IMR-90 (cell line): ENCODE measurements at regions not wholly inside any gene's neighbourhood (a gene's known extent, or its start where the extent isn't known, plus 50 kb on each side); places are given as distances from the start of the nearest gene placed in this dataset.

Source experiments
- ATAC-seq: fragments of 200-7000 bp; cut with Tn5 transposase; 2 replicates; pipeline ENCODE4 v1.9.1; 2020; ENCODE audit warnings: low read depth, mild to moderate bottlenecking, moderate library complexity
- BruUV-seq: library from RNA; stranded (reverse); fragments of 400-500 nt; replicated peaks from 2 replicates; lab custom pipeline; 2021; lab: Mats Ljungman, UMichigan
- CTCF ChIA-PET: fragments of 300-600 bp; formaldehyde crosslinking; extraction: SDS; loops from one replicate; lab custom pipeline; 2021; ENCODE audit warnings: antibody characterized with exemption; lab: Yijun Ruan, JAX
- POLR2A ChIA-PET: fragments of 300-600 bp; sonication (Branson Sonifier 250); formaldehyde crosslinking; loops from one replicate; lab custom pipeline; 2022; ENCODE audit warnings: antibody characterized with exemption; ENCODE audit not compliant: unreplicated experiment; lab: Charles Lee
- DNase-seq: peaks from one replicate; pipeline ENCODE4 v3.0.0; 2013
- H2AFZ ChIP-seq: replicated peaks from 2 replicates; pipeline ENCODE3; 2013; ENCODE audit warnings: low read length, mild to moderate bottlenecking; ENCODE audit not compliant: poor library complexity
- H2AK5ac ChIP-seq: 2 replicates; pipeline ENCODE4 v1.6.1; 2013; ENCODE audit warnings: low read depth, low read length, inconsistent platforms
- H2AK9ac ChIP-seq: replicated peaks from 2 replicates; pipeline ENCODE3; 2013; ENCODE audit warnings: mild to moderate bottlenecking, low read depth, low read length, moderate library complexity; ENCODE audit not compliant: poor library complexity
- H2BK120ac ChIP-seq: 2 replicates; pipeline ENCODE4 v1.6.1; 2013; ENCODE audit warnings: low read depth, low read length, inconsistent platforms
- H2BK15ac ChIP-seq: 3 replicates; pipeline ENCODE4 v1.6.1; 2013; ENCODE audit warnings: low read depth, low read length, inconsistent platforms
- H2BK20ac ChIP-seq: 2 replicates; pipeline ENCODE4 v1.6.1; 2013; ENCODE audit warnings: low read depth, mild to moderate bottlenecking, inconsistent platforms, low read length, moderate library complexity
- H2BK5ac ChIP-seq: 2 replicates; pipeline ENCODE4 v1.6.1; 2013; ENCODE audit warnings: mild to moderate bottlenecking, low read depth, low read length, inconsistent platforms; ENCODE audit not compliant: poor library complexity, severe bottlenecking
- H3K14ac ChIP-seq: replicated peaks from 2 replicates; pipeline ENCODE4 v1.6.1; 2013; ENCODE audit warnings: low read depth, low read length, inconsistent platforms
- H3K18ac ChIP-seq: 2 replicates; pipeline ENCODE4 v1.6.1; 2013; ENCODE audit warnings: low read depth, low read length, control low read depth
- H3K23ac ChIP-seq: 2 replicates; pipeline ENCODE4 v1.6.1; 2013; ENCODE audit warnings: low read depth, low read length, inconsistent platforms
- H3K27ac ChIP-seq: 2 replicates; pipeline ENCODE4 v1.5.1; 2013; ENCODE audit warnings: mild to moderate bottlenecking, control low read depth, low read length; ENCODE audit not compliant: insufficient read depth
- H3K27me3 ChIP-seq: 2 replicates; pipeline ENCODE4 v1.6.1; 2013; ENCODE audit warnings: low read length; ENCODE audit not compliant: control insufficient read depth, insufficient read depth
- H3K36me3 ChIP-seq: 2 replicates; pipeline ENCODE4 v1.6.1; 2013; ENCODE audit warnings: low read length, mixed read lengths; ENCODE audit not compliant: control insufficient read depth, insufficient read depth
- H3K4ac ChIP-seq: 2 replicates; pipeline ENCODE4 v1.6.1; 2013; ENCODE audit warnings: low read depth, low read length, inconsistent platforms
- H3K4me1 ChIP-seq: 2 replicates; pipeline ENCODE4 v1.6.1; 2013; ENCODE audit warnings: low read length, mixed read lengths; ENCODE audit not compliant: control insufficient read depth, insufficient read depth
- H3K4me2 ChIP-seq: 2 replicates; pipeline ENCODE4 v1.6.1; 2013; ENCODE audit warnings: low read depth, mild to moderate bottlenecking, control low read depth, low read length, moderate library complexity
- H3K4me3 ChIP-seq: 2 replicates; pipeline ENCODE4 v1.5.1; 2013; ENCODE audit warnings: low read depth, mild to moderate bottlenecking, control low read depth, low read length, moderate library complexity; ENCODE audit not compliant: insufficient read depth
- H3K56ac ChIP-seq: 2 replicates; pipeline ENCODE4 v1.6.1; 2013; ENCODE audit warnings: low read length, inconsistent platforms; ENCODE audit not compliant: insufficient read depth; ENCODE audit errors: extremely low read depth
- H3K79me1 ChIP-seq, 2 experiments: 2 replicates each; pipeline ENCODE4 v1.6.1; 2013; ENCODE audit warnings: low read length in 2 of 2, inconsistent platforms in 1 of 2, low read depth in 1 of 2
- H3K9ac ChIP-seq: 2 replicates; pipeline ENCODE4 v1.6.1; 2013; ENCODE audit warnings: low read depth, low read length, control low read depth
- H3K9me1 ChIP-seq: 2 replicates; pipeline ENCODE4 v1.6.1; 2013; ENCODE audit warnings: low read length, inconsistent platforms; ENCODE audit not compliant: insufficient read depth
- H3K9me3 ChIP-seq: 2 replicates; pipeline ENCODE4 v1.6.1; 2013; ENCODE audit warnings: low read length; ENCODE audit not compliant: control insufficient read depth, insufficient read depth
- H4K20me1 ChIP-seq: 2 replicates; pipeline ENCODE4 v1.6.1; 2013; ENCODE audit warnings: low read length, inconsistent platforms; ENCODE audit not compliant: insufficient read depth
- H4K5ac ChIP-seq: 2 replicates; pipeline ENCODE4 v1.6.1; 2013; ENCODE audit warnings: mild to moderate bottlenecking, low read depth, low read length, control low read depth
- H4K8ac ChIP-seq, 2 experiments: 2 replicates each; pipeline ENCODE4 v1.6.1; 2013; ENCODE audit warnings: low read depth in 2 of 2, low read length in 2 of 2, control low read depth in 1 of 2, inconsistent platforms in 1 of 2
- H4K91ac ChIP-seq: 2 replicates; pipeline ENCODE4 v1.6.1; 2013; ENCODE audit warnings: low read depth, low read length, inconsistent platforms; ENCODE audit not compliant: insufficient read depth
- POLR2A ChIP-seq: IDR thresholded peaks from 2 replicates; pipeline ENCODE4 v1.6.1; 2012; ENCODE audit warnings: mild to moderate bottlenecking, low read depth, low read length
- SMC3 ChIP-seq: fragments of 150-350 bp; IDR thresholded peaks from 2 replicates; pipeline ENCODE4 v1.6.1; 2016; ENCODE audit warnings: low read depth, mild to moderate bottlenecking, antibody characterized with exemption, low read length, moderate library complexity
- WGBS, 2 experiments: methylation state at CpG; one replicate each; pipeline versions ENCODE4 v1.1.5 to v1.1.7; 2013; ENCODE audit warnings: missing lambda C conversion rate in 2 of 2; ENCODE audit not compliant: insufficient read length in 1 of 2; ENCODE audit errors: extremely low coverage in 2 of 2; 5-methylcytosine and 5-hydroxymethylcytosine counted together
- dilution Hi-C: fragments of 300-500 bp; cut with HindIII; formaldehyde crosslinking; loops from one replicate; pipeline ENCODE4 v1.14.3; 2018; ENCODE audit warnings: low sequenced_read_pairs; ENCODE audit not compliant: unreplicated experiment
- in situ Hi-C: fragments of 300-500 bp; cut with MboI; formaldehyde crosslinking; loops from 3 replicates; pipeline ENCODE4 v1.14.3; 2019; ENCODE audit warnings: low sequenced_read_pairs, inconsistent platforms, mixed read lengths
- intact Hi-C: fragments of 100-400 bp; cut with micrococcal nuclease; formaldehyde crosslinking; loops from 2 replicates; pipeline ENCODE4 v1.10.0; 2022
- TF ChIP-seq, protein P1 (sequence below): fragments of 150-350 bp; IDR thresholded peaks from 2 replicates; pipeline ENCODE4 v1.6.1; 2017; ENCODE audit warnings: mild to moderate bottlenecking, antibody characterized with exemption, low read length, low read depth

DNA sequence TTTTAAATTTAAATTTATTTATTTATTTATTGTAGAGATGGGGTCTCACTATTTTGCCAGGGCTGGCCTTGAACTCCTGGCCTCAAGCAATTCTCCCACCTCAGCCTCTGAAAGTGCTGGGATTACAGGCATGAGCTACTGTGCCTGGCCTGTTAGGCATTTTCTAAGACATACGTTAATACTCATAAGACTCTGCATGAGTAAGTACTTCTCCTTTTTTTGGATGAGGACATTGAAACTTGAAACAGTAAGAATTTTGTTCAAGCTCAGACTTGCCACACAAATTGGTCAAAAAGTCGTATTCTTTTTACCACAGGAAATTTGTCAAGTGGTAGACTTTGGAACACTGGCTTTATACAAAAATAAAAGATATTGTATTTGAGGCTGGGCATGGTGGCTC, 187.4 kb upstream of the RASSF8 start:
- no peak overlapping the region for H3K18ac ChIP-seq
- no TSS peak for BruUV-seq
- no peaks in the 10 kb centered on the region for H3K36me3 ChIP-seq
- in situ Hi-C loops (no loop called here), dilution Hi-C loops (no loop called here), intact Hi-C loops (no loop called here)
- WGBS, 2 experiments, result no CpG with 5 or more reads among the region's 2 CpGs
- no peak overlapping the region for H3K56ac ChIP-seq
- no peak overlapping the region for H2AK5ac ChIP-seq
- no peak overlapping the region for H2BK20ac ChIP-seq
- H2BK5ac ChIP-seq, result no peak overlapping the region
- ChIA-PET CTCF (interaction anchor here (0.8 kb wide), 1 partner anchor 470 kb away, joined by 3 read pairs; no protein-coding TSS in a partner anchor), POLR2A (no interaction called here)
- H2BK120ac ChIP-seq, result no peak overlapping the region
- no peak overlapping the region for H2AFZ ChIP-seq
- H3K23ac ChIP-seq, result no peak overlapping the region
- no peak overlapping the region for H3K4me3 ChIP-seq
- H3K9me3 ChIP-seq, result no peaks in the 10 kb centered on the region
- no peak overlapping the region for H3K14ac ChIP-seq
- H3K4me1 ChIP-seq, result peaks cover 8% of the 10 kb centered on the region
- H3K4ac ChIP-seq, result no peak overlapping the region
- no peaks in the 10 kb centered on the region for H3K79me1 ChIP-seq
- no peak overlapping the region for H3K27ac ChIP-seq
- peak; percentile 55 for DNase-seq
- no peak overlapping the region for H3K9ac ChIP-seq
- no peak overlapping the region for H4K5ac ChIP-seq
- no peak overlapping the region for H2BK15ac ChIP-seq
- no peaks in the 10 kb centered on the region for H4K20me1 ChIP-seq
- no peak overlapping the region for H2AK9ac ChIP-seq
- 0 out of 2 replicates have a peak, but pooled peaks cover 3% of the 10 kb centered on the region for H3K9me1 ChIP-seq
- no peak for TF ChIP-seq SMC3
- TF ChIP-seq, protein P1, sequence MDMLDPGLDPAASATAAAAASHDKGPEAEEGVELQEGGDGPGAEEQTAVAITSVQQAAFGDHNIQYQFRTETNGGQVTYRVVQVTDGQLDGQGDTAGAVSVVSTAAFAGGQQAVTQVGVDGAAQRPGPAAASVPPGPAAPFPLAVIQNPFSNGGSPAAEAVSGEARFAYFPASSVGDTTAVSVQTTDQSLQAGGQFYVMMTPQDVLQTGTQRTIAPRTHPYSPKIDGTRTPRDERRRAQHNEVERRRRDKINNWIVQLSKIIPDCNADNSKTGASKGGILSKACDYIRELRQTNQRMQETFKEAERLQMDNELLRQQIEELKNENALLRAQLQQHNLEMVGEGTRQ, result no peak
- no peak for TF ChIP-seq POLR2A
- H4K91ac ChIP-seq, result no peak overlapping the region
- no peak overlapping the region for H4K8ac ChIP-seq
- ATAC-seq, result peak; percentile 24; the same call in 1 of the 2 replicates
- H3K4me2 ChIP-seq, result no peak overlapping the region
- H3K27me3 ChIP-seq, result no peaks in the 10 kb centered on the region
